ENCODE measurements at regions not wholly inside any gene's neighbourhood (a gene's known extent, or its start where the extent isn't known, plus 50 kb on each side); places are given as distances from the start of the nearest gene placed in this dataset.

DNA sequence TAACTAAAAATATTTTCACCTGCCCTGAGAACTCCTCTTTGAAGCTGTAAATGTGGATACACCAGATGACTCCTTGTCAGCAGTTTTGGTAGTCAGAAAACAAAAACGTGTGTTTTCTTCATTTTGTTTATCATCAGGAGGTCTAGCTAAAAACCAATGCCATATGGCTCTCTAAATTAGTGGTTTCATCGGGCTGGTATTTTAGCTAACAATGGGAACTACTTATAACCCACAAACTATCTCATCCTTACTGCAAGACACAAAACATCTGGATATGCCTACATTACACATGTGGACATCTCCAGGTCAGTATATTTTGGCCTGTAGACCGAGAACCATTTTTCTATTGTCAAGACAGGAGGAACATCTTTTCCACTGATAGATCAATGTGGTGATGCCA lies 56.2 kb downstream of the GAS1 start (continued):
- no peak for TF ChIP-seq ISL1 (CRISPR knock-in tag; IDR thresholded peaks at IDR 0.05)
- no peak for TF ChIP-seq ZNF70 (CRISPR knock-in tag; IDR thresholded peaks at IDR 0.05)

GRCh38 chr9:86885232-86885631 lies 62.1 kb downstream of the GAS1 start:
- no peak for ATAC-seq
- no peak for TF ChIP-seq PATZ1 (CRISPR knock-in tag; IDR thresholded peaks at IDR 0.05; ENCODE audit: borderline replicate concordance)
- TF ChIP-seq ARNTL (CRISPR knock-in tag; IDR thresholded peaks at IDR 0.05; ENCODE audit: borderline replicate concordance, low read depth) = no peak
- TF ChIP-seq ZFP3 (CRISPR knock-in tag; IDR thresholded peaks at IDR 0.05) = no peak

DNA sequence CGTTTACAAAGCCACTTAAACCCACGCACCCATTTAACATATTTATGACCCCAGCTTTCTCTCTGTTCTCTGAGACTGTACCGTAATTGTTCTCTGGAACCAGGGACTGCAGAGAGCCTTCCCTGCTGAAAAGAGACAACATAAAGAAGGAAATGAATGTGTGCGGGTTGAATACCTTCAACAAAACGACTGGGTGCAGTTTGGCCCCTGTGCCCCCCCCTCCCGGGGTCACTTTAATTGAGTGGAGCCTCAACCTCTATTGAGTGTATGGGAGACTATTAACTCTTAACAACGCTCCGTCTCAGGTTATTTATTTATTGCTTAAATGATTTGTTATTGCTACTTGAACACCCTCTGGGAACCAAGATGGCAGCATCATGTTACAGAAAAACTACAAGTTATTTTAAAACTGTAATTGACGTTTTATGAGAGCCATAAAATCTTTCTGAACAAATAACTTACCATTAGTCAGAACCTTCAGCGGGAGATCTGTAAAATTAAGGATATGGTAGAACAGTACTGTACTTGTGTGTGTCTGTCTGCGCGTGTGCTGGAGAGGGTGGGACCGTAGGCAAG lies 70.6 kb downstream of the GAS1 start:
- TF ChIP-seq TOX (CRISPR knock-in tag; IDR thresholded peaks at IDR 0.05; ENCODE audit: borderline replicate concordance) = no peak
- ATAC-seq = no peak

DNA sequence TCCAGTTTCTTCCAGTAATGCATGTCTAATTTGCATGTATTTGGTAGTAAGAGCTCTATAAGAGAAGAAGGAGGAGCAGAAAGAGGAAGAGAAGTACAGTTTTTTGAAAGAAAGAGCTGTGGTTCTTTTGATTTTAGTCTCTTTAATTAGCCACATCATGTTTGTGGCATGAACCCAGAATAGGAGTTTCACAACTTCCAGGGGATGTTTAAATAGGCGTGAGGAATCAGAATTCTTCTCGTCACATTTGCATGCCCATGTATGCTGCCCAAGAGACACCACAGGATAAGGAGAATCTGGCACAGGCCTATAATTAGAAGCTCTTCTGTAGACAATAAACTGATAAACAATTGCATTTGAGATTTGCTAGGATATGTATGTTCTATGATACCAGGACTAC lies 78.7 kb downstream of the GAS1 start:
- no peak for ATAC-seq
- TF ChIP-seq ZNF8 (CRISPR knock-in tag; IDR thresholded peaks at IDR 0.05) (no peak), CSRNP3 (CRISPR knock-in tag; IDR thresholded peaks at IDR 0.05) (no peak), TSHZ2 (CRISPR knock-in tag; IDR thresholded peaks at IDR 0.05) (no peak), TCF4 (CRISPR knock-in tag; IDR thresholded peaks at IDR 0.05; ENCODE audit: borderline replicate concordance) (no peak), PATZ1 (CRISPR knock-in tag; IDR thresholded peaks at IDR 0.05; ENCODE audit: borderline replicate concordance) (no peak), ARNTL (CRISPR knock-in tag; IDR thresholded peaks at IDR 0.05; ENCODE audit: borderline replicate concordance, low read depth) (no peak), TOX (CRISPR knock-in tag; IDR thresholded peaks at IDR 0.05; ENCODE audit: borderline replicate concordance) (no peak), BACH2 (CRISPR knock-in tag; IDR thresholded peaks at IDR 0.05; ENCODE audit: borderline replicate concordance) (no peak), RARB (CRISPR knock-in tag; IDR thresholded peaks at IDR 0.05) (no peak), ZFP3 (CRISPR knock-in tag; IDR thresholded peaks at IDR 0.05) (no peak)

GRCh38 chr9:86867804-86868313 lies 79.4 kb downstream of the GAS1 start:
- ATAC-seq = no peak
- TF ChIP-seq POU6F1 (CRISPR knock-in tag; IDR thresholded peaks at IDR 0.05; ENCODE audit: borderline replicate concordance, low read depth) (no peak), OSR1 (CRISPR knock-in tag; IDR thresholded peaks at IDR 0.05) (no peak), PATZ1 (CRISPR knock-in tag; IDR thresholded peaks at IDR 0.05; ENCODE audit: borderline replicate concordance) (no peak), SNAI2 (CRISPR knock-in tag; IDR thresholded peaks at IDR 0.05) (no peak), GLIS3 (CRISPR knock-in tag; IDR thresholded peaks at IDR 0.05) (no peak), ISL1 (CRISPR knock-in tag; IDR thresholded peaks at IDR 0.05) (no peak), ZNF70 (CRISPR knock-in tag; IDR thresholded peaks at IDR 0.05) (no peak), CSRNP3 (CRISPR knock-in tag; IDR thresholded peaks at IDR 0.05) (no peak)
